HG03558 (cell line): ENCODE measurements at regions not wholly inside any gene's neighbourhood (a gene's known extent, or its start where the extent isn't known, plus 50 kb on each side); places are given as distances from the start of the nearest gene placed in this dataset.

Experiments used
- ATAC-seq: cut with Tn5 transposase; IDR thresholded peaks from one replicate; pipeline ENCODE4 v1.9.1; 2021; ENCODE audit warnings: moderate number of reproducible peaks; ENCODE audit not compliant: unreplicated experiment; ENCODE audit errors: extremely low read depth

DNA sequence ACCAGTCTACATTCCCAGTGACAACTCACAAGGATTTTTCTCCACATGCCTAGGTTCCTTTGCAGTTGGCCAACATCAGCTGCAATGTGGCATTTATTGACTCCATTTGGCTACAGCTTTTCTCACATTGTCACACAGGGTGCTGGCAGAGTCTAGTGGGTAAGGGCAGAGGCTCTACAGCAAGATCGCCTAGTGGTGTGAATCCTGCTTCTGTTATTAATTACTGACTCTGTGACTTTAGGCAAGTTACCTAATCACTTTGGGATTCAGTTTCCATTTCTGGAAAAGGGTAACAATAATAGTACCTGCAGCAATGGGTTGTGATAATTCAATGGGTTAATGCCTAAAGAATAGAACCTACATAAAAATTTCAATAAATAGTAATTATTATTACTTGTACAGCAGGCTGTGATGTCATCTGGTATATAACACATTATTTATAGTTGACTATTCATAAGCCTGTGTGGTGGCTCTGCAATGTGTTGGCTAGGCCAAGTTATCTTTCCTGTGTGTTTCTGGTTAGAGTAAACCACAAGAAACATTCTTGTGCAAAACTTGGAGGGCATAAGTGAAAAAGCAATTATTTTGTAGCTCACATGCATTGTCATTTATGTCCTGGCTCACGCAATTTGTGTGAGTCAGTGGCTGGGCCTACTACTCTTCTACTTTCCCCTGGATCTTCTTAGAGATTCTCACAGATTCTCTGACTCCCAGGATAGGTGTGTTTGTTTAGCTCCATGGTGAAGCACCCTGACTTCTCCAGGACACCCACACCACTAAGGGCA, 59.5 kb downstream of the PTGS2 start:
- ATAC-seq, result no peak

DNA sequence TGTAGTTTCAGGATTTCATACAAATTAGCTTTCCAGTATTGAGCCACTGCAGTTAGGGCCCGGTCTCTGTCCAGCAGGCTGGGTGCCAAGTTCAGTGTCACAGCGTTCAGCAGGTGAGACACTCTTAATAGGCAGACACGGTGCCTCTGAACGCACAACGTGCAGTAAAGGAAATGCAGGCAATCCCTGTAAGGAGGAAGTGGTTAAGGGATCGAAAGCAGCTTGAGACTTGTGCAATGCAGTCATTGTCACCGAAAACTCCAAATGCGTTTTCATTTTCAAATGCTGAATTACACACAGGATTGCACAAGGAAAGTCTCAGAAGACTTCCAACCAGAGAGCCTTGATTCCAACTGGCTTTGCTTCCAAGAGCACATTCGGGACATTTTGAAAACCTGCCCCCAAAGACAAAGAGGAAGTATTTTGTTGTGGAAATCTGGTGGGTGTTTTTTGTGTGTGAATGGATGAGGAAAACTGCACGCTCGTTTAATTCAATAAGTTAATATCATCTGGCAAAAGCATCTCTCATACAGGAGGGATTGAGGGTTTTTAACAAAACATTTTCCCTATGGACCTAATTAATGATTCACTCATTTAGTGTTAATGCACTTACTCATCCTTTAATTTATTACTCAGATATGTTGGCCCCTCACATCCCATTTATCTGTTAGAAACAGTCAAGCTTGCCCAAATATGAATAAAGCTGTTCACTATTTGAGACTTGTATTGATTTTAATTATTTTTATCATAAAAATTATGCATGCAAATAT, 61.6 kb downstream of the PTGS2 start:
- ATAC-seq, result peak; percentile 100

DNA sequence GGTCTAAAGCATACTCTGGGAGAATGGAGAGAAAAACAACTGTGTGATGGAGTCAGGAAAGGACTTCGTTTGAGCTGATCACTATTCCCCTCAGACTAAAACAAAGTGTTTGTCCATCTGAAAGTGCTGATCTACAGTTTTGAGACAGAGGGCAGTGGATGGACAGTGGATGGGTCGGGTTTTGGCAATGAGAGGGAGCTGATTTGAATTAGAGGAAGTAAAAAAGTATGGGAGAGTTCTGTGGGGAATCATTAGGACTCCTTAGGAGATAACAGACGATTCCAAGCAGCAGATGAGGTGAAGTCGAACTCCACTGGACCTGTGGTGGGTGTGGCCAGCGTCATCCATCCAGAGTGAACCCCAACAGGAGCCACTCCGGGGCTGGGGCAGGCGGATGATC, 62.3 kb downstream of the PTGS2 start:
- ATAC-seq, result no peak

DNA sequence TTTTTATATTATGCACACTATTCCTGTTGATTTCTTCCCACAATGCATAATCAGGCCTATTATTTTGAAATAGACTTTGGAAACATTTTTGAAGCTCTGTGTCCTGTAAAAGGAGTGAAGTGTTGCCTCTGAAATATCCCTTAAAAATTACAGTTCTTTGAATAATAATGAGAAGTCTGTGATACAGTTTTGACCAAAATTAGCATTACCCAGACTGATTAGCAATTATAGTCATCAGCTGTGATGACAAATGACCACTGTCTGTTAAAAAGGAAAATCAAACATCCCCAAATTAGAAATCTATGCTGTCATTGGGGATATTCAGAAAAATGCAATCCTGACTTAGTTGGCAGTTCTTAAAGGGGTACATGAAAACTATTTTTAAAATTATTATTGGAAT, 63.7 kb downstream of the PTGS2 start:
- ATAC-seq, result no peak

DNA sequence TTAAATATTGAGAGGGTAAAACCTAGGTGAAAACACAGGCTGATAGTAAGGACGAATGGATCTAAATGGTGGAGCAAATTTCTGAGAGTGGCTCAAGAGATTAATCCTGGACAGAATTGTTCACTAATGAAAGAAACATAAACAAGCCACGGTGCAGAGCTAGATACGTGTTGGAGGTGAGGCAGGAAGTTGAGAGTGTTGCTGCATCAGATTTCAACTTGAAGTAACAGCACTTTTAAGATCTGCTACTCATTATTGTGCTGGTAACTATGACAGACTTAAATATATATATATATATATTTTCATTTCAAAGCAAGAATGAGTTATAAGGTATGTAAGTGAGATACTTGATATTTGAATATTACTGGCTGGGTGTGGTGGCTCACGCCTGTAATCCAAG, 64.9 kb downstream of the PTGS2 start:
- no peak for ATAC-seq

DNA sequence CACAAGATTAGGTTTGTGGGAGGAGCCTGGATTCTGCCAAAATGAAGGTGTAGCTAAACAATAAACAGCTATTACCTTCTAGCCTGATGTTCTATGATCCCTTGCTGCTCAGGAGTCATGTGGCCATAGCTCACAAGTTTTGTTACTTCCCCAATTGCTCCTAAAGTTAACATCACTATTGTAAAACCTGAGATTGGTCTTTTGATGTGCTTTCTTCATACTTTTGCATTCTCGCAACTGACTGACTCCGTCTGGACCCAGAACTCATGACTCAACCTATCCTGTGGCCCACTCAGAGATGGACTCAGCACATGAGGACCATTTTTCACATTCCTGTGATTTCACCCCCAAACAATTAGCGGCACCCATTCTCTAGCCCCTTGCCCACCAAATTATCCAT, 69.1 kb downstream of the PTGS2 start:
- no peak for ATAC-seq

DNA sequence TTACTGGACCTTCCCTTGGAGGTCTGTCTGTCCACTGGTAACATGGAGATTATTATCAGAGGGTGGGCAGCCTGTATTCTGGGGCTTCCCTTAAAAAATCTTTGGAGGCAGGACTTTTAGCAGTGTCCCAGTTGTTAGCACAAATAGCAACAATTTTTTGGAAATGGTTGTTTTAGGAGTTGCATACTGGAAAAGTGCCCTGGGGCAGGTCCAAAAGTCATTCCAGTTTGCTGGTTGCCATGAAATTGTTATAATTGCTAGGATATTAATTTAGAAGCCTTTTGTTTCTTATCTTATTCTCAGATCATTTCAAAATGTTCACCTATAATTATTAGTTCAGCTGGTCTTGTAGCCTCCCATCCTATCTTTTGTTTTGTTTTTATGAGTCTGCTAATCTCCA, 71.0 kb downstream of the PTGS2 start:
- no peak for ATAC-seq

DNA sequence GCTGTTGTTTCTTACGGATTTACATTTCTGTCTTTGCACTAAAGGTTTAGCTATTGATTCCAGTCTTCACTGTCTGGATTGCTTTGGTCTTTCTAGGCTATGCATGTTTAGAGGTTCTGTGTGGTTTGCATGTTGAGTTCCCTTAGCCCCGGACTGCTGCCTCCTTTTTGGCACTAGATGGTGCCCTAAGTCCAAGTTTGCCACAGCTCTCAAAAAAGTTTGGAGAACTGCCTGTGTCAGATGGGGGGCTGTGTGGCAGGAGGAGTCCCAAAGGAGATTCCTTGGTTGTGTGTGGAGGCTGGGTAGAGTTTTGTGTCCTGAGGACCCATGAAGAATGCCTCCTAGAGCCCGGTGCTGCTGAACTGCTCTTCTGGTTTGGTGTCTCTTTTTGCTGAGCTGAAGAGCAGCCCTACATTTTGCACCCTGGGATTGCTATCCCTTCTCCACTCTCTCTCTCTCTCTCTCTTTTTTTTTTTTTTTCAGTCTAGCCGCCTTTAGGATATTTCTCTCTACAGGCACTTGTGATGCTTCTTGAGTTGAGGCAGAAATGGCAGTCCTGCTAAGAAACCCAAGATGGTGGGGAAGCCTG, 74.4 kb downstream of the PTGS2 start:
- no peak for ATAC-seq

DNA sequence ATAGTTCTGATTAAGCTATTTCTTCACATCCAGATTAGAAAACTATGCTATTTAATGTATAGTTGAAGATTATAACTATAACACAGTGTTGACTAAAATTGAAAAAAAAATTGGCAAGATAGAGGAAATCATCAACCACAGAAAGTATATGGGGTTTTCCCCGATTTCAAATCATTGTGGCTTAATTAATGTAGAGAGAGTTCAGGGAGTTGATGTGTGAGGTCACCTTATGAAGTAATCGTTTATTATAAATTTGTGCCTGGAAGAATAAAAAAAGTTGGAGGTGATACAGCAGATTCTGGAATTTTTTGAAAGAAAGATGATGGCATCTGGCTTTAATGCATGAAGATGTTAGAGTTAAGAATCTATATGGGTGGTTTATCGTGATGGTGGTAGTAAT, 84.3 kb downstream of the PTGS2 start:
- peak; percentile 61 for ATAC-seq

DNA sequence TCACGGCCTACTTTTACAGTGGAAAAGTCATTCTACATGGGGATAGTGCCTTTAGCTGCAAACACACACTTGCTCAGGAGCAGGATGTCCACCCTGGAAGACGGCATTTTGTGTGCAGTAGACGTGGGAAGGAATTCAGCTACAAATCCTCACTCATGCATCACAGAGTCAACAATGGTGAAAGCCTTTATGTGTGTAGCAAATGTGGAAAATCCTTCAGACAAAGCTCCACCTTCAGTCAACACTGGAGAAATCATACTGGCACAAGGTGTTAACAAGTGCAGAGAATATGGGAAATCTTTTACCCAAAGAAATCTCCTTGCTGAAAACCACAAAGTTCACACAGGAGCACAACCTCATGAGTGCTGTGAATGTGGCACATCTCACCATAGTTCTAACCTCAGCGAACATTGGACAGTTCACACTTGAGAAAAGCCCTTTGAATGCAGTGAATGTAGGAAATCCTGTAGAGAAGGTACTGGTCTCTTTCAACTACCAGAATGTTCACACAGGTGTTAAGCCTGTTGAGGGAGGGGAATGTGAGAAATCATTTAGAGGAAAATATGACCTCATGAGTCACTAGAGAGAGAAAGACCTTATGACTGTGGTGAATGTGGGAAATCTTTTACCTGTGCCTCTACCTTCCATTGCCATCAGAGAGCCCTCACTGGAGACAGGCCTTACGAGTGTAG, 101.8 kb downstream of the PTGS2 start:
- ATAC-seq, result no peak

DNA sequence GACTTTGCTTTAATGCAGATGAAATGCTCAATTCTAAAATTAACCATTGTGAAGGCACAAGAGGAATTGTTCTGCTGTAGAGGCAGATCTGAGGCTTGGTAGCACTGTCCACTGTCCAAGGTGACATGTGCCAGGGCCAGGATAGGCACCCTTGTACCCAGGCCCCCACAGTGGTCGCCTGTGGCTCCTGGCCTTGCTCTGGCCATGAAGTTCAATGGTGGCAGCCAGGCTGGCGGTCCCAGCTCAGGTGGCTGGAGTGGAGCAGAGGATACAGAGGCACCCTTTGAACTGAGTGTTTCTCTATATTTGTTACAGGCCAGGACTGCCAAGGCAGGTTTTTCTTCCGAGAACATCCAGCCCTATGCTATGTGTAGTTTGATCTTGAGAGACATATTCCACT, 102.6 kb downstream of the PTGS2 start:
- no peak for ATAC-seq

DNA sequence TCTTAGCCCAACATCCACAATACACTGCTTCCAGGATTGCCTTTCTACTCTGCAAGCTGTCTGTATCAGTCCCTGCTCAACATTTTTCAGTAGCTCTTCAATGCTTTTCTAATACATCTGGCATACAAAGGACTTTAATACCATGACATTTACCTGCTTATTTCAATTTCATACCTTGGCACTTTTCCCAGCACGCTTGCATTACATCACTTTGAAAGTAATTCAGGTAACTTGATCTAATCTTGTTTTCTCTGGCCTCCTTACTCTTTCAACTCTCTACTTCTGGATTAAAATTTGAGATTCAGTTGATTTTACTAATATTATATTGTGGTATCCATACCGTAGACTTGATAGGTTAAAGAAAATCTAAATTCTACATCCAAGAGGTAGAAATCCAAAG, 103.0 kb downstream of the PTGS2 start:
- ATAC-seq, result no peak

DNA sequence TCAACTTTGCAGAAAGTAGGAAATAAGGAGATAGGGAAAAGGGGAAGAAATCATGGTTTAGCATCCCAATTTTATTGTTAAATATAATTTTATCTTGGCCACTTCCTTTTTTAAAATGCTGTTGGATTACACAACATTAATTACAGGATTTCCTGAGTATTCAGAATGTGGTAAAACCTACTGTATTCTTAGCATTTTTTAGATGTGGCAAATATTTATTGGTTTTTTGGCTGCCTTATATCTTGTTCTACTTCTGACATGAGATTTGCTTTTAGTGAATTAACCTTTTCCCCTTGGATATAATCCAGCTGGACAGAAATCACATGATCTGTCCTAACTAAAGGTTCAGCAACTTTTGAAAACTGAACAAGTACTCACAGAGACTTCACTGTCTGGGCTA, 104.9 kb downstream of the PTGS2 start:
- ATAC-seq, result no peak

DNA sequence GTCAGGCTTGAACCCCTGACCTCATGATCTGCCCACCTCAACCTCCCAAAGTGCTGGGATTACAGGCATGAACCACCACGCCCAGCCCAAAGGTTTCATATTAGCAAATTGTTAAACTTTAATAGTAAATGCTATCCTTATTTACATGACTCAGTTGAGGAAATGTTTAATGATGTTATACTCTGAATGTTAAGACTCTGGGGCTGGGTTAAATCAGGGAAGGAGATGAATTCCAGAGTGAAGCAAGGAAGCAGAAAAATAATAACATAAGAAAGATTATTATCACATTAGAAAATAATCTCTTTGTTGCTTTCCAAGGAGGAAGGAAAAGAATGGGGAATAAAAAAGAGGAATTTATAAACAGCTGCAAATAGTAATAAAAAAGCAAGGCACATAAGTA, 105.3 kb downstream of the PTGS2 start:
- no peak for ATAC-seq

DNA sequence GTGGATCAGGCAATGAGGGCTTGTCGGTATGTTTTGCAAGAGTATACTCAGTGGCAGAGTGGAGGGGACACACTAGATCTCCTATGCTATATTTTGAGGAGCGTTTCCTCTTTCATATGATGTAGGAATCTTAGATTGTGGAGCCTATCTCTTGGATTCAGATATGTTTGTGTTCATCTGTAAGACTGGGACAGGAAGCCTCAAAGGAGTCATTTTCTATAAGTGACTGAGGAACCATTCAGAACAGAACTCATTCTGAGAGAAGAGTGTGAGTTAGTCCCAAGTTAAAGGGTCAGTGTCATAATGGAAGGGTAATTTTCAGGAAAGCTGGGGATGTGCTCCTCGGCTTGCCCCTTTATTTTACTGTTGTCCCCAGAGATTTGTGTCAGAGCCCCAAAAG, 107.7 kb downstream of the PTGS2 start:
- ATAC-seq, result no peak

DNA sequence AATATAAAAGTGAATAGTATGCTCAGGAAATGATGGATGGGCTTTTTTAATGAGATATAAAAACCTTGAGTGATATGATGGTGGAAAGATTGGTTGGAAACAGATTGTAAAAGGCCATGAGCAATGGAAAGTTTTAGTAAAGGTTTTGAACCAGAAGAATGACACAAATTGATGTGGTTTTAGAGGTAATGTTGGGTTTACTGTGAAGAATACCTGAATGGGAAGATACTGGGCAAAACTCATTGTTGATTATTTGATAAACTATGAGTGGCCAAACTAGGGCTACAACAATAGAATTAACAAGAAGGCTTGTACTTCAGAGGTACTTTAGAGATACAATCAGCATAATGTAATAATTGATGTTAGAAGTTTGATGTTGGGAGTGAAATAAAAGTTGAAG, 108.5 kb downstream of the PTGS2 start:
- no peak for ATAC-seq

DNA sequence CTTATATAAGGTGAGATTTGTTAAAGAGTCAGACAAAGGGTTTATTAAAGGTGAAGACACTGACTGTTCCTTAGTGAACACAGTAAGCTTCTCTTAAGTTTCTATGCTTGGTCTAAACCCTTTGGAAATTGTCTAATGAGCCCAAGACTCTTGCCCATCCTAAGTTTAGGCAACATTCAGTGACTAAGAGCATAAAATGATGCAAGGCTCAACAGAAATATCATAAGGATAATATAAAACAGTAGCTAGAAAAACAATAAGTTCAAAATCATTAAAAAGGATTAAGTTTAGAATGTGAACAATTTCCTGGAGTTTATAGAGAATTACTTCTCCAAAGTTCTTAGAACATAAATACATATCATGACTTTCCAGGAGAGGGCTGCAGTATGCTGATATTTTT, 108.9 kb upstream of the PDC start:
- ATAC-seq, result no peak

DNA sequence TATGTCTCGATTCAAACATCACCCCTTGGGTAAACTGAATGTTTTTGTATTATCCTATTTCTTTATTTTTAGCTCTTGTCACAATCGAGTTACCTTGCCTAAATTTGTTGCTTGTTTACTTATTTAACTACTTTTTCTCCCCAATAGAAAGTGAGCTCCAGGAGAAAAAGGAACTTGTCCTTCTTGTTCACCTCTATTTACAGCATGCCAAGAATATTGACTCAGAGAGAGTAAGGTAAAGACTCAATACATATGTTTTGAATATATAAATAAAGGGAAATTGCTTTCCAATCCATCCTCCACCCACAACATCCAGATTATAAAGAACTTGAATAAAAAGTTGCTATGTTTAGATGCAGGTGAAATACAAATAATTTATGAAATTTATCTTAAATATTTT, 107.3 kb upstream of the PDC start:
- ATAC-seq, result no peak

DNA sequence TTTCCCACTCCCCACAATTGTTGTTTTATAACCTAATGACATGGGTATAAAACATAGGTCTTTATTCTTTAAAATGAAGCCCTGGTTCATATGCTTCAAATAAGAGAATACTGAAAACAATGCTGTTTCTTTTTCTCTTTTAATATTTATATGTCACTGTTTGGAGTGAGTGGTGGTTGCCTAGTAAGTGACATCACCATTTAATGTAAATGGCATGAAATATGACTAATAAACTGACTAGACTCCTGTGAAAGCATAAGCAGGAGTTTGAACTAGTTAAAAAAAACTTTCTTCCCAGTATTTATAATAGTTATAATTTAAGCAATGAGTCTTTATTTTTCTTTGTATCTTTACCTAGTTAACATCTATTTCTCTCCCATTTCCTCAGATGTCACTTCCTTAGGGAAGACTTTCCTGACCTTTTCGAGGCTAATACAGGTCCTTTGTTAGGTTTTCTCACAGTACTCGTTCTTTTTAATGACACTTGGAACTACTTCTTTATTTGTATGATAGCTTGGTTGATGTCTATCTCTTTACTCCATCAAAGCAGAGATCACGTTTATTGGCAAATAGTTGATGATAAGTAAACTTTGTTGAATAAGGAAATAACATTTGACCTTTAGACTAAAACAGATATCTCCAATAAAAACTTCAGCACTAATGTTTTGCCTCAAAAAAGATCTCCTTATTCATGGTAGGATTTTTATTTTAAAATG, 105.4 kb upstream of the PDC start:
- ATAC-seq, result no peak

DNA sequence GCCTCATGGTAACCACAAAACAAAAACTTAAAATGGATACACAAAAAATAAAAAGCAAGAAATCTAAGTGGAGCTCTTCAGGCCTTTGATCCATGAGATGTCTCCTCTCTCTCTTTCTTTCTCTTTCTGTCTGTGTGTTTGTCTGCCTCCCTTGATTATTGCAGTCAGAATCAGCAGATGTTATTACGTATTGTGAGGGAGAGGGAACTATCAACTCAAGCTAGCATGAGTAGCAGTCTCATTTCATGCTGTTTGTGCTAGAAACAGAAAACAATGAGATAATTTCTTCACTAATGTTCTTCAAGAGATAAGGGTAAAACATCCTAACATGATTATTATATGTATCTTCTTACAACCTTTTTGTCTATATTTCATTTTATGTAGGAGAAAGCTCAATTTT, 103.7 kb upstream of the PDC start:
- ATAC-seq, result no peak
